Common myeloid progenitor, CD34-positive (primary cell): ENCODE measurements at regions not wholly inside any gene's neighbourhood (a gene's known extent, or its start where the extent isn't known, plus 50 kb on each side); places are given as distances from the start of the nearest gene placed in this dataset.
"Not testable (repeated sequence)": the region's sequence is repeated elsewhere in the genome, so short reads cannot be mapped to it uniquely, and the experiment has no call there.

Experiments used
- CTCF ChIA-PET: fragments of 350-600 bp; sonication (Branson Sonifier 250); formaldehyde crosslinking; loops from one replicate; lab custom pipeline; 2021; ENCODE audit warnings: antibody characterized with exemption; lab: Charles Lee
- POLR2A ChIA-PET: fragments of 350-600 bp; sonication (Branson Sonifier 250); formaldehyde crosslinking; loops from one replicate; lab custom pipeline; 2021; ENCODE audit warnings: antibody characterized with exemption; lab: Charles Lee
- DNase-seq, 3 donors: peaks; one replicate each; pipeline versions ENCODE4 v3.0.0 to v3.0.0-alpha.2; 2013
- H3K27ac ChIP-seq, 2 experiments: 1 replicate in 1 of 2; 2 replicates in 1 of 2; pipeline ENCODE4 v1.7.0; 2013; ENCODE audit warnings: inconsistent platforms in 2 of 2, low read length in 2 of 2, mild to moderate bottlenecking in 2 of 2, low read depth in 1 of 2, moderate library complexity in 1 of 2; ENCODE audit not compliant: severe bottlenecking in 2 of 2, insufficient read depth in 1 of 2, poor library complexity in 1 of 2
- H3K27me3 ChIP-seq, 5 experiments: replicated peaks in 2 of 5; 1 replicate in 3 of 5; 2 replicates in 2 of 5; pipeline versions ENCODE4 v1.6.1 to v1.7.0; 2013; ENCODE audit warnings: low read length in 4 of 5, mild to moderate bottlenecking in 2 of 5, moderate library complexity in 2 of 5, inconsistent platforms in 1 of 5; ENCODE audit not compliant: insufficient read depth in 5 of 5, control insufficient read depth in 4 of 5
- H3K36me3 ChIP-seq, 4 experiments: 1 replicate in 2 of 4; 2 replicates in 2 of 4; pipeline versions ENCODE4 v1.6.1 to v1.7.0; 2013; ENCODE audit warnings: low read length in 3 of 4, control low read depth in 1 of 4, mild to moderate bottlenecking in 1 of 4; ENCODE audit not compliant: control insufficient read depth in 4 of 4, insufficient read depth in 4 of 4
- H3K4me1 ChIP-seq, 4 experiments: 1 replicate in 3 of 4; 2 replicates in 1 of 4; pipeline versions ENCODE4 v1.6.1 to v1.7.1; 2013; ENCODE audit warnings: low read length in 3 of 4, mild to moderate bottlenecking in 3 of 4, control low read depth in 1 of 4, inconsistent platforms in 1 of 4, moderate library complexity in 1 of 4; ENCODE audit not compliant: control insufficient read depth in 4 of 4, insufficient read depth in 4 of 4; ENCODE audit errors: control extremely low read depth in 1 of 4
- H3K4me3 ChIP-seq, 7 experiments: 1 replicate in 4 of 7; 2 replicates in 3 of 7; pipeline versions ENCODE4 v1.5.1 to v1.7.0; 2013; ENCODE audit warnings: mild to moderate bottlenecking in 7 of 7, low read length in 6 of 7, moderate library complexity in 6 of 7, inconsistent platforms in 2 of 7, low read depth in 2 of 7, control low read depth in 1 of 7; ENCODE audit not compliant: insufficient read depth in 4 of 7, control insufficient read depth in 1 of 7; ENCODE audit errors: extremely low read depth in 1 of 7
- H3K9me3 ChIP-seq, 5 experiments: 1 replicate in 4 of 5; 2 replicates in 1 of 5; pipeline versions ENCODE4 v1.6.1 to v1.7.1; 2013; ENCODE audit warnings: low read length in 4 of 5, mild to moderate bottlenecking in 2 of 5, inconsistent platforms in 1 of 5, low read depth in 1 of 5, moderate library complexity in 1 of 5; ENCODE audit not compliant: control insufficient read depth in 4 of 5, insufficient read depth in 2 of 5; ENCODE audit errors: control extremely low read depth in 1 of 5
- WGBS: methylation state at CpG from one replicate; pipeline ENCODE4 v1.1.5; 2013; ENCODE audit not compliant: insufficient coverage; 5-methylcytosine and 5-hydroxymethylcytosine counted together

- ChIA-PET POLR2A (no interaction called here), CTCF (no interaction called here)
- no peaks in the 10 kb centered on the region for H3K36me3 ChIP-seq
- H3K9me3 ChIP-seq = peaks cover 0 to 11% (median 0%) of the 10 kb centered on the region in 5 experiments
- no peak overlapping the region for H3K27ac ChIP-seq
- no peak for DNase-seq
- H3K4me3 ChIP-seq = no peak overlapping the region
- H3K4me1 ChIP-seq = no peaks in the 10 kb centered on the region
- no peaks in the 10 kb centered on the region for H3K27me3 ChIP-seq
- 95% methylated on average over 2 of the region's 3 CpGs for WGBS
Observed at GRCh38 chr2:101587251-101587650, 110.3 kb upstream of the MAP4K4 start.

GRCh38 chr2:101583861-101584260 lies 108.9 kb upstream of the RFX8 start:
- Histone ChIP-seq H3K36me3 (no peaks in the 10 kb centered on the region), H3K27me3 (no peaks in the 10 kb centered on the region), H3K27ac (no peak overlapping the region), H3K9me3 (peaks cover 0 to 5% (median 0%) of the 10 kb centered on the region in 5 experiments), H3K4me3 (no peak overlapping the region), H3K4me1 (no peaks in the 10 kb centered on the region)
- CTCF ChIA-PET = no interaction called here
- DNase-seq = no peak
- POLR2A ChIA-PET = no interaction called here

GRCh38 chr2:101581675-101582299 lies 106.9 kb upstream of the RFX8 start:
- whole genome bisulfite sequencing = 98% methylated on average over 6 of the region's 7 CpGs
- Histone ChIP-seq H3K9me3 (no peaks in the 10 kb centered on the region), H3K4me3 (no peak overlapping the region), H3K27ac (no peak overlapping the region), H3K36me3 (no peaks in the 10 kb centered on the region), H3K4me1 (no peaks in the 10 kb centered on the region), H3K27me3 (no peaks in the 10 kb centered on the region)
- POLR2A ChIA-PET = no interaction called here
- DNase-seq = no peak
- CTCF ChIA-PET = no interaction called here

- Histone ChIP-seq H3K9me3 (no peaks in the 10 kb centered on the region), H3K4me1 (no peaks in the 10 kb centered on the region), H3K27me3 (no peaks in the 10 kb centered on the region), H3K4me3 (no peak overlapping the region), H3K36me3 (no peaks in the 10 kb centered on the region), H3K27ac (no peak overlapping the region)
- CTCF ChIA-PET = no interaction called here
- 97% methylated on average over 4 of the region's 5 CpGs for WGBS
- DNase-seq = no peak
- POLR2A ChIA-PET = no interaction called here
Observed at GRCh38 chr2:101580528-101580927, 105.6 kb upstream of the RFX8 start.

- CTCF ChIA-PET = no interaction called here
- no peaks in the 10 kb centered on the region for H3K36me3 ChIP-seq
- no peak for DNase-seq
- no peaks in the 10 kb centered on the region for H3K9me3 ChIP-seq
- no peaks in the 10 kb centered on the region for H3K4me1 ChIP-seq
- POLR2A ChIA-PET = no interaction called here
- 100% methylated on average over 1 of the region's 1 CpG for WGBS
- H3K27ac ChIP-seq = no peak overlapping the region
- H3K27me3 ChIP-seq = no peaks in the 10 kb centered on the region
- no peak overlapping the region for H3K4me3 ChIP-seq
Observed at GRCh38 chr2:101578671-101579070, 103.8 kb upstream of the RFX8 start.

GRCh38 chr2:101578135-101578534 lies 103.2 kb upstream of the RFX8 start:
- WGBS = 60% methylated on average over 1 of the region's 4 CpGs
- H3K9me3 ChIP-seq, H3K36me3 ChIP-seq, H3K4me3 ChIP-seq, CTCF ChIA-PET, POLR2A ChIA-PET, H3K27me3 ChIP-seq, H3K4me1 ChIP-seq, DNase-seq, H3K27ac ChIP-seq: not testable (repeated sequence)

- WGBS = no CpG with 5 or more reads among the region's 2 CpGs
- peaks cover 0 to 3% (median 0%) of the 10 kb centered on the region in 5 experiments for H3K9me3 ChIP-seq
- H3K4me3 ChIP-seq = no peak overlapping the region
- DNase-seq = no peak
- no peaks in the 10 kb centered on the region for H3K27me3 ChIP-seq
- ChIA-PET POLR2A (no interaction called here), CTCF (no interaction called here)
- H3K36me3 ChIP-seq = no peaks in the 10 kb centered on the region
- no peaks in the 10 kb centered on the region for H3K4me1 ChIP-seq
- H3K27ac ChIP-seq = no peak overlapping the region
Observed at GRCh38 chr2:101577173-101577572, 102.3 kb upstream of the RFX8 start.
